ENCODE measurements at regions not wholly inside any gene's neighbourhood (a gene's known extent, or its start where the extent isn't known, plus 50 kb on each side); places are given as distances from the start of the nearest gene placed in this dataset.
A peak's percentile ranks its signal among the peaks of the same experiment; 100 is the strongest.

GRCh38 chr2:226002438-226002837, 602.9 kb downstream of the NYAP2 start (continued):
- TF ChIP-seq EP300 (IDR thresholded peaks at IDR 0.05; ENCODE audit: low read depth in 2 of 2, low read length in 2 of 2) (no peak), EP300 (CRISPR knock-in tag; IDR thresholded peaks at IDR 0.05; ENCODE audit: borderline replicate concordance) (no peak), MAFF (IDR thresholded peaks at IDR 0.05; ENCODE audit: low read depth, low read length) (peak; percentile 31; the same call in 1 of the 2 replicates), MAFK (conservative IDR thresholded peaks at IDR 0.05 in 1 of 2, IDR thresholded peaks at IDR 0.05 in 1 of 2; ENCODE audit: low read length in 2 of 2) (0 out of 4 replicates have a peak, but pooled peaks have one; percentile 11 to 21), GABPA (IDR thresholded peaks at IDR 0.05; ENCODE audit: low read depth, low read length) (no peak), GABPA (CRISPR knock-in tag; IDR thresholded peaks at IDR 0.05; ENCODE audit: low read depth) (peak; percentile 47), CEBPB (IDR thresholded peaks at IDR 0.05; ENCODE audit: borderline replicate concordance, low read depth, low read length) (peak; percentile 30), MXI1 (IDR thresholded peaks at IDR 0.05; ENCODE audit: borderline replicate concordance, low read depth, low read length) (peak; percentile 33; the same call in 1 of the 3 replicates), RFX3 (CRISPR knock-in tag; IDR thresholded peaks at IDR 0.05) (peak; percentile 73), RFX1 (IDR thresholded peaks at IDR 0.05) (peak; percentile 62), ELF1 (CRISPR knock-in tag; IDR thresholded peaks at IDR 0.05) (peak; percentile 39; the same call in 1 of the 2 replicates)

GRCh38 chr2:226001716-226002115, 602.2 kb downstream of the NYAP2 start:
- Histone ChIP-seq H3K9me3 (ENCODE audit: low read length) (no peaks in the 10 kb centered on the region), H3K9ac (ENCODE audit: insufficient read depth, low read depth, low read length) (no peak overlapping the region), H2AFZ (ENCODE audit: low read length) (no peak overlapping the region), H3K4me2 (ENCODE audit: low read depth, low read length) (no peak overlapping the region), H3K79me2 (ENCODE audit: insufficient read depth, low read length) (no peaks in the 10 kb centered on the region), H3K27me3 (ENCODE audit: control insufficient read depth in 1 of 2, insufficient read depth in 2 of 2, low read length in 2 of 2) (no peaks in the 10 kb centered on the region; a peak in 1 of 5 replicates), H3K36me3 (replicated peaks in 1 of 2; ENCODE audit: control insufficient read depth in 1 of 2, insufficient read depth in 2 of 2, low read length in 2 of 2) (no peaks in the 10 kb centered on the region), H4K20me1 (ENCODE audit: insufficient read depth, low read length) (no peaks in the 10 kb centered on the region), H3K4me1 (ENCODE audit: insufficient read depth, low read length) (peaks cover 7% of the 10 kb centered on the region; the same call in 1 of the 2 replicates), H3K27ac (ENCODE audit: extremely low read length, insufficient read depth, low read length) (no peak overlapping the region), H3K4me3 (replicated peaks in 1 of 3; ENCODE audit: insufficient read depth in 1 of 3, low read depth in 2 of 3, low read length in 3 of 3) (no peak overlapping the region)
- POLR2A ChIA-PET = no interaction called here
- no peak for DNase-seq (ENCODE audit: low spot score)
- intact Hi-C loops (cut with micrococcal nuclease; ENCODE audit: unreplicated experiment) = no loop called here
- FAIRE-seq = no peak
- ATAC-seq = no peak
- no TSS peak for BruUV-seq (replicated peaks)
- CTCF ChIA-PET (ENCODE audit: low intra/inter-chr PET ratio, low total read pairs) = no interaction called here
- in situ Hi-C loops (cut with HindIII; ENCODE audit: extremely low pct_ligation_motif_present, low pct_unique_long_range_greater_than_20kb) = no loop called here
- WGBS (ENCODE audit: low lambda C conversion rate) = 6% methylated on average over 1 of the region's 1 CpG
- TF ChIP-seq ARNT2 (CRISPR knock-in tag; IDR thresholded peaks at IDR 0.05; ENCODE audit: low read depth) (no peak), ZNF775 (CRISPR knock-in tag; IDR thresholded peaks at IDR 0.05; ENCODE audit: borderline replicate concordance) (no peak), ZC3H13 (CRISPR knock-in tag; IDR thresholded peaks at IDR 0.05) (no peak), CEBPZ (IDR thresholded peaks at IDR 0.05; ENCODE audit: low read length) (no peak), PTBP1 (IDR thresholded peaks at IDR 0.05; ENCODE audit: low read depth, low read length, poor library complexity, severe bottlenecking) (no peak), GPN1 (CRISPR knock-in tag; IDR thresholded peaks at IDR 0.05; ENCODE audit: borderline replicate concordance) (no peak), ZKSCAN1 (IDR thresholded peaks at IDR 0.05; ENCODE audit: low read length) (no peak), NR2F6 (IDR thresholded peaks at IDR 0.05) (no peak), NR2F6 (CRISPR knock-in tag; IDR thresholded peaks at IDR 0.05) (no peak), CHD2 (IDR thresholded peaks at IDR 0.05; ENCODE audit: low read depth, low read length) (no peak), HHEX (CRISPR knock-in tag; IDR thresholded peaks at IDR 0.05) (no peak), SKIL (CRISPR knock-in tag; IDR thresholded peaks at IDR 0.05; ENCODE audit: borderline replicate concordance) (no peak)
